Loucy (cell line): ENCODE measurements at regions not wholly inside any gene's neighbourhood (a gene's known extent, or its start where the extent isn't known, plus 50 kb on each side); places are given as distances from the start of the nearest gene placed in this dataset.

Source experiments
- H2AFZ ChIP-seq: fragments of 200-600 bp; sonication (generic); 2 replicates; pipeline ENCODE4 v1.6.0; 2016; ENCODE audit warnings: antibody characterized with exemption, mild to moderate bottlenecking, low read length, moderate library complexity
- H3F3A ChIP-seq: fragments of 200-600 bp; 2 replicates; pipeline ENCODE4 v1.6.0; 2016; ENCODE audit warnings: antibody characterized with exemption, low read depth, mild to moderate bottlenecking
- H3K27me3 ChIP-seq: fragments of 200-600 bp; sonication (generic); 2 replicates; pipeline ENCODE4 v1.6.1; 2014; ENCODE audit warnings: low read length, mild to moderate bottlenecking; ENCODE audit not compliant: insufficient read depth, poor library complexity, severe bottlenecking
- H3K36me3 ChIP-seq: fragments of 200-600 bp; sonication (generic); 2 replicates; pipeline ENCODE4 v1.6.1; 2016; ENCODE audit warnings: low read length; ENCODE audit not compliant: insufficient read depth
- H3K4me1 ChIP-seq: fragments of 200-600 bp; sonication (generic); 2 replicates; pipeline ENCODE4 v1.5.1; 2014; ENCODE audit warnings: low read length, mild to moderate bottlenecking; ENCODE audit not compliant: insufficient read depth, poor library complexity, severe bottlenecking
- H3K4me2 ChIP-seq: fragments of 200-600 bp; sonication (generic); 2 replicates; pipeline ENCODE4 v1.6.0; 2014; ENCODE audit warnings: antibody characterized with exemption, low read length, low read depth, mild to moderate bottlenecking; ENCODE audit not compliant: poor library complexity, severe bottlenecking
- H3K4me3 ChIP-seq: fragments of 200-600 bp; sonication (generic); 2 replicates; pipeline ENCODE4 v1.5.1; 2014; ENCODE audit warnings: low read length, mild to moderate bottlenecking, mixed read lengths; ENCODE audit not compliant: poor library complexity, severe bottlenecking
- H3K79me2 ChIP-seq: fragments of 200-600 bp; sonication (generic); 2 replicates; pipeline ENCODE4 v1.6.1; 2014; ENCODE audit warnings: low read length; ENCODE audit not compliant: insufficient read depth
- H3K9ac ChIP-seq: fragments of 200-600 bp; sonication (generic); 2 replicates; pipeline ENCODE4 v1.6.0; 2014; ENCODE audit warnings: mild to moderate bottlenecking, low read depth, low read length, moderate library complexity; ENCODE audit not compliant: poor library complexity, severe bottlenecking
- H3K9me2 ChIP-seq: fragments of 200-600 bp; sonication (generic); replicated peaks from 2 replicates; pipeline ENCODE4 v1.6.1; 2016; ENCODE audit warnings: low read depth, low read length, mixed read lengths
- H3K9me3 ChIP-seq: fragments of 200-600 bp; sonication (generic); 2 replicates; pipeline ENCODE4 v1.6.1; 2014; ENCODE audit warnings: mild to moderate bottlenecking, antibody characterized with exemption, low read length, low read depth; ENCODE audit not compliant: insufficient read depth
- H4K20me1 ChIP-seq: fragments of 200-600 bp; sonication (generic); 2 replicates; pipeline ENCODE4 v1.6.0; 2014; ENCODE audit warnings: antibody characterized with exemption, low read length, mild to moderate bottlenecking; ENCODE audit not compliant: insufficient read depth, poor library complexity, severe bottlenecking
- CTCF ChIP-seq: fragments of 200-600 bp; sonication (generic); conservative IDR thresholded peaks from 2 replicates; pipeline ENCODE4 v1.5.1; 2014; ENCODE audit warnings: mild to moderate bottlenecking, antibody characterized with exemption, low read length
- EZH2phosphoT487 ChIP-seq: fragments of 200-600 bp; IDR thresholded peaks from 2 replicates; pipeline ENCODE4 v1.6.1; 2018; ENCODE audit warnings: antibody characterized with exemption, mild to moderate bottlenecking, moderate library complexity, borderline replicate concordance

- H2AFZ ChIP-seq, result no peak overlapping the region
- no peak overlapping the region for H3K4me3 ChIP-seq
- no peaks in the 10 kb centered on the region for H3K27me3 ChIP-seq
- no peaks in the 10 kb centered on the region for H3K9me2 ChIP-seq
- TF ChIP-seq CTCF, result no peak
- no peak for TF ChIP-seq EZH2phosphoT487
- no peaks in the 10 kb centered on the region for H4K20me1 ChIP-seq
- no peaks in the 10 kb centered on the region for H3K36me3 ChIP-seq
- H3K9me3 ChIP-seq, result no peaks in the 10 kb centered on the region
- no peaks in the 10 kb centered on the region for H3K79me2 ChIP-seq
- H3F3A ChIP-seq, result no peaks in the 10 kb centered on the region
- H3K4me2 ChIP-seq, result no peak overlapping the region
- no peaks in the 10 kb centered on the region for H3K4me1 ChIP-seq
- no peak overlapping the region for H3K9ac ChIP-seq
Measured at GRCh38 chr1:82044111-82044510, 243.4 kb downstream of the ADGRL2 start.

GRCh38 chr1:82042306-82043060 is 241.7 kb downstream of the ADGRL2 start:
- H3K4me3 ChIP-seq, result no peak overlapping the region
- H3K79me2 ChIP-seq, result no peaks in the 10 kb centered on the region
- H3K9me2 ChIP-seq, result no peaks in the 10 kb centered on the region
- no peak overlapping the region for H2AFZ ChIP-seq
- H4K20me1 ChIP-seq, result no peaks in the 10 kb centered on the region
- H3K36me3 ChIP-seq, result no peaks in the 10 kb centered on the region
- no peaks in the 10 kb centered on the region for H3K27me3 ChIP-seq
- H3K4me1 ChIP-seq, result no peaks in the 10 kb centered on the region
- TF ChIP-seq CTCF (no peak), EZH2phosphoT487 (no peak)
- H3F3A ChIP-seq, result no peaks in the 10 kb centered on the region
- H3K9ac ChIP-seq, result no peak overlapping the region
- no peaks in the 10 kb centered on the region for H3K9me3 ChIP-seq
- H3K4me2 ChIP-seq, result no peak overlapping the region
